Non-pigmented ciliary epithelial cell (primary cell): ENCODE measurements at regions not wholly inside any gene's neighbourhood (a gene's known extent, or its start where the extent isn't known, plus 50 kb on each side); places are given as distances from the start of the nearest gene placed in this dataset.

Experiments
- DNase-seq: peaks from one replicate; pipeline ENCODE4 v3.0.0-alpha.2; 2010; ENCODE audit warnings: low read depth

- DNase-seq = no peak
These were observed 338.5 kb downstream of the CD83 start for GRCh38 chr6:14455876-14456648.

GRCh38 chr6:14456941-14457340 is 339.4 kb downstream of the CD83 start:
- DNase-seq = no peak

- DNase-seq = peak; percentile 76
These were observed 341.2 kb downstream of the CD83 start for GRCh38 chr6:14458669-14459266.

- DNase-seq = no peak
These were observed 341.7 kb downstream of the CD83 start for GRCh38 chr6:14459315-14459714.

- DNase-seq = no peak
These were observed 343.0 kb downstream of the CD83 start for GRCh38 chr6:14460556-14460955.

- DNase-seq = no peak
These were observed 344.6 kb downstream of the CD83 start for GRCh38 chr6:14462135-14462534.

- no peak for DNase-seq
These were observed 345.0 kb downstream of the CD83 start for GRCh38 chr6:14462566-14462965.

- no peak for DNase-seq
These were observed 345.5 kb downstream of the CD83 start for GRCh38 chr6:14463110-14463509.

GRCh38 chr6:14464055-14464454 is 346.5 kb downstream of the CD83 start:
- DNase-seq = no peak

- DNase-seq = no peak
These were observed 347.1 kb downstream of the CD83 start for GRCh38 chr6:14464716-14465115.

GRCh38 chr6:14466278-14466677 is 348.7 kb downstream of the CD83 start:
- DNase-seq = no peak

GRCh38 chr6:14467591-14467990 is 350.0 kb downstream of the CD83 start:
- no peak for DNase-seq

- no peak for DNase-seq
These were observed 351.2 kb downstream of the CD83 start for GRCh38 chr6:14468647-14469321.

GRCh38 chr6:14470101-14470500 is 352.5 kb downstream of the CD83 start:
- DNase-seq = no peak

- no peak for DNase-seq
These were observed 353.1 kb downstream of the CD83 start for GRCh38 chr6:14470671-14471070.

GRCh38 chr6:14472255-14472985 is 354.8 kb downstream of the CD83 start:
- no peak for DNase-seq

- no peak for DNase-seq
These were observed 355.4 kb downstream of the CD83 start for GRCh38 chr6:14472986-14473337.

GRCh38 chr6:14474816-14475215 is 357.2 kb downstream of the CD83 start:
- DNase-seq = no peak

- no peak for DNase-seq
These were observed 357.7 kb downstream of the CD83 start for GRCh38 chr6:14475306-14475705.

- DNase-seq = no peak
These were observed 359.4 kb downstream of the CD83 start for GRCh38 chr6:14476793-14477531.

- no peak for DNase-seq
These were observed 360.0 kb downstream of the CD83 start for GRCh38 chr6:14477559-14477958.
